HEK293 (cell line): ENCODE measurements at regions not wholly inside any gene's neighbourhood (a gene's known extent, or its start where the extent isn't known, plus 50 kb on each side); places are given as distances from the start of the nearest gene placed in this dataset.

ENCODE experiments used
- CTCF ChIA-PET: fragments of 350-600 bp; formaldehyde crosslinking; extraction: SDS; loops from one replicate; lab custom pipeline; 2021; ENCODE audit warnings: antibody characterized with exemption; lab: Yijun Ruan, JAX
- POLR2A ChIA-PET: fragments of 300-600 bp; formaldehyde crosslinking; extraction: SDS; loops from one replicate; lab custom pipeline; 2020; ENCODE audit warnings: antibody characterized with exemption, inconsistent platforms; lab: Yijun Ruan, JAX
- H3K27ac ChIP-seq: fragments of 200-500 bp; sonication (Bioruptor generic); 2 replicates; pipeline ENCODE4 v1.5.1; 2014; ENCODE audit warnings: low read depth, low read length, control low read depth, inconsistent platforms; ENCODE audit errors: extremely low read depth
- H3K36me3 ChIP-seq, 2 experiments: fragments of 200-500 bp in 1 of 2; sonication (Bioruptor generic) in 1 of 2; 1 replicate in 1 of 2; 2 replicates in 1 of 2; pipeline ENCODE4 v1.5.1; 2014 to 2017; ENCODE audit warnings: inconsistent platforms in 2 of 2, low read length in 2 of 2; ENCODE audit not compliant: control insufficient read depth in 2 of 2, insufficient read depth in 1 of 2
- H3K4me1 ChIP-seq: fragments of 200-500 bp; sonication (Bioruptor generic); 2 replicates; pipeline ENCODE4 v1.5.1; 2014; ENCODE audit warnings: mild to moderate bottlenecking, low read length, inconsistent platforms; ENCODE audit not compliant: control insufficient read depth, insufficient read depth
- H3K4me3 ChIP-seq: 2 replicates; pipeline ENCODE4 v1.5.1; 2011; ENCODE audit warnings: low read depth, mild to moderate bottlenecking, control low read depth, low read length, moderate library complexity
- H3K9me3 ChIP-seq: fragments of 200-500 bp; sonication (Bioruptor generic); 2 replicates; pipeline ENCODE4 v1.5.1; 2014; ENCODE audit warnings: low read depth, low read length, inconsistent platforms; ENCODE audit not compliant: control insufficient read depth, insufficient read depth
- GFI1B ChIP-seq: fragments of 450-650 bp; formaldehyde crosslinking; IDR thresholded peaks from 2 replicates; pipeline ENCODE4 v1.5.1; 2016; ENCODE audit warnings: missing biosample characterization, missing genetic modification characterization
- PBX3 ChIP-seq: sonication (generic); formaldehyde crosslinking; IDR thresholded peaks from 2 replicates; pipeline ENCODE4 v1.8.1; 2022; ENCODE audit warnings: mild to moderate bottlenecking, moderate library complexity, missing genetic modification reagents
- PRDM10 ChIP-seq: fragments of 450-650 bp; formaldehyde crosslinking; IDR thresholded peaks from 2 replicates; pipeline ENCODE4 v1.5.1; 2016; ENCODE audit warnings: missing biosample characterization, missing genetic modification characterization
- PRDM4 ChIP-seq: fragments of 450-650 bp; formaldehyde crosslinking; IDR thresholded peaks from 2 replicates; pipeline ENCODE4 v1.5.1; 2017; ENCODE audit warnings: missing biosample characterization, missing genetic modification characterization
- PRDM6 ChIP-seq: fragments of 450-650 bp; formaldehyde crosslinking; IDR thresholded peaks from 2 replicates; pipeline ENCODE4 v1.5.1; 2017; ENCODE audit warnings: missing biosample characterization, missing genetic modification characterization
- SCRT1 ChIP-seq: fragments of 450-650 bp; formaldehyde crosslinking; IDR thresholded peaks from 2 replicates; pipeline ENCODE4 v1.5.1; 2016; ENCODE audit warnings: missing biosample characterization, missing genetic modification characterization, borderline replicate concordance
- WT1 ChIP-seq: fragments of 450-650 bp; formaldehyde crosslinking; IDR thresholded peaks from 2 replicates; pipeline ENCODE4 v1.5.1; 2016; ENCODE audit warnings: missing biosample characterization, missing genetic modification characterization
- ZBTB48 ChIP-seq: fragments of 450-650 bp; formaldehyde crosslinking; IDR thresholded peaks from 2 replicates; pipeline ENCODE4 v1.5.1; 2016; ENCODE audit warnings: missing biosample characterization, missing genetic modification characterization
- ZBTB7A ChIP-seq: fragments of 450-650 bp; formaldehyde crosslinking; IDR thresholded peaks from 2 replicates; pipeline ENCODE4 v1.5.1; 2016; ENCODE audit warnings: low read depth, missing biosample characterization, missing genetic modification characterization
- ZFP41 ChIP-seq: fragments of 450-650 bp; formaldehyde crosslinking; IDR thresholded peaks from 2 replicates; pipeline ENCODE4 v1.5.1; 2016; ENCODE audit warnings: missing biosample characterization, missing genetic modification characterization, borderline replicate concordance
- ZNF133 ChIP-seq: fragments of 450-650 bp; formaldehyde crosslinking; IDR thresholded peaks from 2 replicates; pipeline ENCODE4 v1.5.1; 2016; ENCODE audit warnings: missing biosample characterization, missing genetic modification characterization
- ZNF138 ChIP-seq: fragments of 450-650 bp; formaldehyde crosslinking; IDR thresholded peaks from 2 replicates; pipeline ENCODE4 v1.5.1; 2016; ENCODE audit warnings: missing biosample characterization, missing genetic modification characterization, borderline replicate concordance
- ZNF146 ChIP-seq: fragments of 450-650 bp; formaldehyde crosslinking; IDR thresholded peaks from 2 replicates; pipeline ENCODE4 v1.5.1; 2016; ENCODE audit warnings: missing biosample characterization, missing genetic modification characterization
- ZNF19 ChIP-seq: fragments of 450-650 bp; formaldehyde crosslinking; IDR thresholded peaks from 2 replicates; pipeline ENCODE4; 2016; ENCODE audit warnings: missing biosample characterization, missing genetic modification characterization, low read depth
- ZNF341 ChIP-seq: fragments of 450-650 bp; formaldehyde crosslinking; IDR thresholded peaks from 2 replicates; pipeline ENCODE4; 2016; ENCODE audit warnings: low read depth, missing biosample characterization, missing genetic modification characterization
- ZNF433 ChIP-seq: fragments of 450-650 bp; formaldehyde crosslinking; IDR thresholded peaks from 2 replicates; pipeline ENCODE4 v1.5.1; 2016; ENCODE audit warnings: missing biosample characterization, missing genetic modification characterization, low read depth
- ZNF514 ChIP-seq: fragments of 450-650 bp; formaldehyde crosslinking; IDR thresholded peaks from 2 replicates; pipeline ENCODE4 v1.5.1; 2016; ENCODE audit warnings: missing biosample characterization, missing genetic modification characterization
- ZNF544 ChIP-seq: fragments of 450-650 bp; formaldehyde crosslinking; IDR thresholded peaks from 2 replicates; pipeline ENCODE4 v1.5.0; 2017; ENCODE audit warnings: missing biosample characterization, missing genetic modification characterization
- ZNF677 ChIP-seq: fragments of 450-650 bp; IDR thresholded peaks from 2 replicates; pipeline ENCODE4 v1.5.0; 2018; ENCODE audit warnings: missing biosample characterization, mild to moderate bottlenecking, missing genetic modification characterization, moderate library complexity
- ZNF76 ChIP-seq: fragments of 450-650 bp; formaldehyde crosslinking; IDR thresholded peaks from 2 replicates; pipeline ENCODE4; 2016; ENCODE audit warnings: low read depth, missing biosample characterization, missing genetic modification characterization, borderline replicate concordance

- no peak overlapping the region for H3K27ac ChIP-seq
- POLR2A ChIA-PET, result no interaction called here
- H3K4me1 ChIP-seq, result no peaks in the 10 kb centered on the region
- TF ChIP-seq ZNF138 (tag by site-specific recombination), result no peak
- TF ChIP-seq ZNF433 (tag by site-specific recombination), result no peak
- TF ChIP-seq ZNF677, result no peak
- no peak for TF ChIP-seq ZBTB48 (tag by site-specific recombination)
- no peak for TF ChIP-seq ZNF19 (tag by site-specific recombination)
- TF ChIP-seq PRDM10 (tag by site-specific recombination), result no peak
- no peak for TF ChIP-seq ZFP41
- TF ChIP-seq GFI1B, result no peak
- no peak for TF ChIP-seq PRDM4 (tag by site-specific recombination)
- TF ChIP-seq ZNF146 (tag by site-specific recombination), result no peak
- TF ChIP-seq, all 188 proteins: peak for 0
- H3K4me3 ChIP-seq, result no peak overlapping the region
- CTCF ChIA-PET, result no interaction called here
- no peaks in the 10 kb centered on the region for H3K36me3 ChIP-seq
- no peaks in the 10 kb centered on the region for H3K9me3 ChIP-seq
Observed at GRCh38 chr5:2902186-2902585, 150.7 kb upstream of the IRX2 start.

- Histone ChIP-seq H3K9me3 (no peaks in the 10 kb centered on the region), H3K4me3 (no peak overlapping the region), H3K36me3 (no peaks in the 10 kb centered on the region), H3K27ac (no peak overlapping the region), H3K4me1 (no peaks in the 10 kb centered on the region)
- POLR2A ChIA-PET, result no interaction called here
- TF ChIP-seq ZNF341 (tag by site-specific recombination) (no peak), PBX3 (CRISPR knock-in tag) (no peak), ZNF133 (tag by site-specific recombination) (no peak), ZBTB7A (no peak), WT1 (tag by site-specific recombination) (no peak), PRDM6 (tag by site-specific recombination) (no peak), ZNF76 (tag by site-specific recombination) (no peak), ZNF544 (tag by site-specific recombination) (no peak), ZNF514 (tag by site-specific recombination) (no peak), SCRT1 (no peak)
- CTCF ChIA-PET, result no interaction called here
Observed at GRCh38 chr5:2901511-2901910, 150.0 kb upstream of the IRX2 start.
